ENCODE measurements at regions not wholly inside any gene's neighbourhood (a gene's known extent, or its start where the extent isn't known, plus 50 kb on each side); places are given as distances from the start of the nearest gene placed in this dataset.

- DNase-seq, result no peak
- Mint-ChIP-seq H3K9me3 (ENCODE audit: low read depth, unreplicated experiment) (peaks cover 2% of the 10 kb centered on the region), H3K4me3 (ENCODE audit: low read depth, unreplicated experiment) (no peak overlapping the region), H3K4me1 (ENCODE audit: low read depth, unreplicated experiment) (no peaks in the 10 kb centered on the region), H3K27ac (ENCODE audit: unreplicated experiment) (no peak overlapping the region), H3K36me3 (ENCODE audit: insufficient read depth, unreplicated experiment) (no peaks in the 10 kb centered on the region), H3K27me3 (ENCODE audit: unreplicated experiment) (peaks cover 77% of the 10 kb centered on the region)
- no peak for TF ChIP-seq CTCF (IDR thresholded peaks at IDR 0.05; ENCODE audit: unreplicated experiment)
- BruUV-seq (replicated peaks), result no TSS peak
- CTCF ChIA-PET, result no interaction called here
- intact Hi-C loops (cut with micrococcal nuclease; ENCODE audit: unreplicated experiment), result no loop called here
These were observed 216.6 kb downstream of the PAX3 start for GRCh38 chr2:222082201-222082600.

GRCh38 chr2:222080141-222080540 lies 218.7 kb downstream of the PAX3 start:
- CTCF ChIA-PET, result no interaction called here
- no peak overlapping the region for H3K27ac Mint-ChIP-seq (ENCODE audit: unreplicated experiment)
- intact Hi-C loops (cut with micrococcal nuclease; ENCODE audit: unreplicated experiment), result no loop called here

GRCh38 chr2:222076973-222077690 lies 221.7 kb downstream of the PAX3 start:
- CTCF ChIA-PET, result no interaction called here
- Mint-ChIP-seq H3K27ac (ENCODE audit: unreplicated experiment) (no peak overlapping the region), H3K9me3 (ENCODE audit: low read depth, unreplicated experiment) (no peaks in the 10 kb centered on the region), H3K4me3 (ENCODE audit: low read depth, unreplicated experiment) (no peak overlapping the region), H3K36me3 (ENCODE audit: insufficient read depth, unreplicated experiment) (no peaks in the 10 kb centered on the region), H3K27me3 (ENCODE audit: unreplicated experiment) (peaks cover 81% of the 10 kb centered on the region), H3K4me1 (ENCODE audit: low read depth, unreplicated experiment) (no peaks in the 10 kb centered on the region)
- no peak for DNase-seq
- intact Hi-C loops (cut with micrococcal nuclease; ENCODE audit: unreplicated experiment), result no loop called here
- TF ChIP-seq CTCF (IDR thresholded peaks at IDR 0.05; ENCODE audit: unreplicated experiment), result no peak
- no TSS peak for BruUV-seq (replicated peaks)

More at GRCh38 chr2:222080141-222080540, 218.7 kb downstream of the PAX3 start:
- no TSS peak for BruUV-seq (replicated peaks)
- peaks cover 82% of the 10 kb centered on the region for H3K27me3 Mint-ChIP-seq (ENCODE audit: unreplicated experiment)
- no peak for TF ChIP-seq CTCF (IDR thresholded peaks at IDR 0.05; ENCODE audit: unreplicated experiment)
- no peaks in the 10 kb centered on the region for H3K36me3 Mint-ChIP-seq (ENCODE audit: insufficient read depth, unreplicated experiment)
- no peak for DNase-seq
- H3K4me1 Mint-ChIP-seq (ENCODE audit: low read depth, unreplicated experiment), result no peaks in the 10 kb centered on the region
- H3K4me3 Mint-ChIP-seq (ENCODE audit: low read depth, unreplicated experiment), result no peak overlapping the region
- peaks cover 2% of the 10 kb centered on the region for H3K9me3 Mint-ChIP-seq (ENCODE audit: low read depth, unreplicated experiment)

GRCh38 chr2:222074674-222075073 lies 224.1 kb downstream of the PAX3 start:
- BruUV-seq (replicated peaks), result no TSS peak
- TF ChIP-seq CTCF (IDR thresholded peaks at IDR 0.05; ENCODE audit: unreplicated experiment), result no peak
- DNase-seq, result no peak
- peaks cover 57% of the 10 kb centered on the region for H3K27me3 Mint-ChIP-seq (ENCODE audit: unreplicated experiment)
- intact Hi-C loops (cut with micrococcal nuclease; ENCODE audit: unreplicated experiment), result no loop called here
- no peaks in the 10 kb centered on the region for H3K36me3 Mint-ChIP-seq (ENCODE audit: insufficient read depth, unreplicated experiment)
- no peaks in the 10 kb centered on the region for H3K4me1 Mint-ChIP-seq (ENCODE audit: low read depth, unreplicated experiment)
- no peak overlapping the region for H3K4me3 Mint-ChIP-seq (ENCODE audit: low read depth, unreplicated experiment)
- CTCF ChIA-PET, result no interaction called here
- H3K9me3 Mint-ChIP-seq (ENCODE audit: low read depth, unreplicated experiment), result no peaks in the 10 kb centered on the region
- no peak overlapping the region for H3K27ac Mint-ChIP-seq (ENCODE audit: unreplicated experiment)

Data from Calu3 (cell line).